Left lung (tissue), 4 donors: ENCODE measurements at regions not wholly inside any gene's neighbourhood (a gene's known extent, or its start where the extent isn't known, plus 50 kb on each side); places are given as distances from the start of the nearest gene placed in this dataset.

ENCODE experiments used
- ATAC-seq: fragments of 200-7000 bp; cut with Tn5 transposase; one replicate; pipeline ENCODE4 v1.9.1; 2020; ENCODE audit warnings: moderate library complexity
- DNase-seq, 4 donors: peaks; one replicate each; pipeline ENCODE4 v3.0.0-alpha.2; 2013 to 2020
- H3K27ac ChIP-seq, 2 donors: fragments of 200-600 bp; sonication (generic) in 1 of 2; one replicate each; pipeline versions ENCODE4 v1.5.0 to v1.8.0; 2020 to 2021
- H3K27me3 ChIP-seq, 2 donors: fragments of 200-600 bp; sonication (generic) in 1 of 2; one replicate each; pipeline versions ENCODE4 v1.5.0 to v1.8.0; 2020 to 2021
- H3K36me3 ChIP-seq, 2 donors: fragments of 200-600 bp; sonication (generic) in 1 of 2; one replicate each; pipeline versions ENCODE4 v1.5.0 to v1.8.0; 2020 to 2021
- H3K4me1 ChIP-seq, 2 donors: fragments of 200-600 bp; one replicate each; pipeline ENCODE4 v1.8.0; 2021
- H3K4me3 ChIP-seq, 2 donors: fragments of 200-600 bp; sonication (generic) in 1 of 2; one replicate each; pipeline versions ENCODE4 v1.5.0 to v1.8.0; 2020 to 2021; ENCODE audit warnings: mild to moderate bottlenecking in 1 of 2
- H3K9me3 ChIP-seq, 2 donors: fragments of 200-600 bp; sonication (generic) in 1 of 2; one replicate each; pipeline versions ENCODE4 v1.5.0 to v1.8.0; 2020 to 2021
- CTCF ChIP-seq, 2 donors: fragments of 200-600 bp; sonication (generic) in 1 of 2; IDR thresholded peaks; one replicate each; pipeline versions ENCODE4 v1.5.0 to v1.8.0; 2021; ENCODE audit warnings: antibody characterized with exemption in 2 of 2
- intact Hi-C, 2 donors: fragments of 100-400 bp; cut with DNase I; formaldehyde crosslinking; loops; one replicate each; pipeline versions ENCODE4 v1.11.2 to v1.14.2; 2022
- donor health status: DM: no; HTN: yes; CAD: no.
- donor health status: DM: no; HTN: no; CAD: no.

- intact Hi-C loops: no loop called here
- DNase-seq (no peak), ATAC-seq (no peak)
- H3K4me3 ChIP-seq: no peak overlapping the region
- no peaks in the 10 kb centered on the region for H3K36me3 ChIP-seq
- H3K4me1 ChIP-seq: no peaks in the 10 kb centered on the region
- no peaks in the 10 kb centered on the region for H3K27me3 ChIP-seq
- no peak for TF ChIP-seq CTCF (IDR thresholded peaks at IDR 0.05)
- no peaks in the 10 kb centered on the region for H3K9me3 ChIP-seq
- no peak overlapping the region for H3K27ac ChIP-seq
Observed at GRCh38 chr13:86299128-86299527, 499.9 kb upstream of the SLITRK6 start.

GRCh38 chr13:86309881-86310280 is 510.7 kb upstream of the SLITRK6 start:
- intact Hi-C loops: no loop called here
- DNase-seq (no peak), ATAC-seq (no peak)
- Histone ChIP-seq H3K4me3 (no peak overlapping the region), H3K9me3 (no peaks in the 10 kb centered on the region), H3K4me1 (no peaks in the 10 kb centered on the region), H3K27ac (no peak overlapping the region), H3K36me3 (no peaks in the 10 kb centered on the region), H3K27me3 (no peaks in the 10 kb centered on the region)
- no peak for TF ChIP-seq CTCF (IDR thresholded peaks at IDR 0.05)

GRCh38 chr13:86313421-86313820 is 514.2 kb upstream of the SLITRK6 start:
- Histone ChIP-seq H3K27me3 (no peaks in the 10 kb centered on the region), H3K27ac (no peak overlapping the region), H3K36me3 (no peaks in the 10 kb centered on the region), H3K4me3 (no peak overlapping the region), H3K4me1 (no peaks in the 10 kb centered on the region), H3K9me3 (no peaks in the 10 kb centered on the region)
- DNase-seq (no peak), ATAC-seq (no peak)
- intact Hi-C loops: no loop called here
- TF ChIP-seq CTCF (IDR thresholded peaks at IDR 0.05): no peak

GRCh38 chr13:86318450-86318849 is 519.2 kb upstream of the SLITRK6 start:
- no peak for ATAC-seq
- Histone ChIP-seq H3K36me3 (no peaks in the 10 kb centered on the region), H3K4me3 (no peak overlapping the region), H3K9me3 (peaks cover 0 to 5% of the 10 kb centered on the region in 2 donors), H3K27me3 (no peaks in the 10 kb centered on the region), H3K4me1 (no peaks in the 10 kb centered on the region), H3K27ac (no peak overlapping the region)
- DNase-seq: no peak
- intact Hi-C loops: no loop called here
- no peak for TF ChIP-seq CTCF (IDR thresholded peaks at IDR 0.05)

- DNase-seq: no peak
- H3K4me3 ChIP-seq: no peak overlapping the region
- no peak overlapping the region for H3K27ac ChIP-seq
- no peak for ATAC-seq
- no peaks in the 10 kb centered on the region for H3K27me3 ChIP-seq
- H3K9me3 ChIP-seq: peaks cover 0 to 5% of the 10 kb centered on the region in 2 donors
- no peaks in the 10 kb centered on the region for H3K36me3 ChIP-seq
- no peaks in the 10 kb centered on the region for H3K4me1 ChIP-seq
- intact Hi-C loops: no loop called here
- no peak for TF ChIP-seq CTCF (IDR thresholded peaks at IDR 0.05)
Observed at GRCh38 chr13:86324191-86324590, 525.0 kb upstream of the SLITRK6 start.
